B cell (primary cell): ENCODE measurements at regions not wholly inside any gene's neighbourhood (a gene's known extent, or its start where the extent isn't known, plus 50 kb on each side); places are given as distances from the start of the nearest gene placed in this dataset.

ENCODE experiments used
- CTCF ChIP-seq: fragments of 200-600 bp; IDR thresholded peaks from one replicate; pipeline ENCODE4 v1.8.0; 2022; ENCODE audit warnings: antibody characterized with exemption, mild to moderate bottlenecking
- EZH2 ChIP-seq: IDR thresholded peaks from 2 replicates; pipeline ENCODE4 v1.6.1; 2012; ENCODE audit warnings: borderline replicate concordance, low read depth, mild to moderate bottlenecking, moderate library complexity, low read length; ENCODE audit not compliant: insufficient read depth, poor library complexity, severe bottlenecking

GRCh38 chr16:26672206-26672605 lies 394.5 kb upstream of the C16orf82 start:
- no peak for TF ChIP-seq CTCF
- TF ChIP-seq EZH2, result no peak
